ENCODE measurements at regions not wholly inside any gene's neighbourhood (a gene's known extent, or its start where the extent isn't known, plus 50 kb on each side); places are given as distances from the start of the nearest gene placed in this dataset.

DNA sequence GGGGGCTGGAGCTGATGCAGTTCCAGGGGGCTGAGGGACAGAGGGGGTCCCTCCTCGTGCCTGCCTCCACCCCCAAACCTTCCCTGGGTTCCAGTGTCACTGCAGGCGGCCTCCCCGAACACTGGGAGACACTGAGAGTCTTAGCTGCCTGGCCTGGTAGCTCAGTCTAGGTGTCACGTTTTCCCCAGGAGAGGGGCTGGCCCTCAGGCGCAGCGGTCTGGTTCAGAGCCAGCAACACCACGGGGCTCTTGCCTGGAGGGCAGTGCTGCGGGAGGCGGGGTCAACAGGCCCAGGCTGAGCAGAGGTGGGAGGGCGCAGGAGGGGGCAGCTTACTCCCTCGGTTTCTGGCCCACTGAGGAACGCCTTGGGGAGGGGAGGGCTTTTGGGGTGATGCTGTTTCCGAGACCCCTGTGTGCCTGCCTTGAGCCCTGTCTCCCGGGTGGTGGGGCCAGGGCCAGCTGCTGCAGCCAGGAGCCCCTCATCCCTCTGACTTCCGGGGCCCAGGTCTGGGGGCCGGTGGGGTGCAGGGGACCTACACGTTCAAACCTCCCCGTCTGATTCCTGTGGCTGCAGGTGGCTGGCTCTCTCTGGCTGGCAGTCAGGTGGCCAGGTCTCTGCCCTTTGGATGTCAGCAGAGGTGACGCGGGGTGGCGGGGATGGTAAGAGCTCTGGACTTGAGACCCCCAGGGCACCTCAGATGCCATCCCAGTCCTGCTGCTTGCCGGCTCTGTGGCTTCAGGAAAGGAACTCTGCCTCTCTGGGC is 89.3 kb upstream of the GSE1 start:
- H3K9me3 ChIP-seq (ENCODE audit: control insufficient read depth, low read length): no peaks in the 10 kb centered on the region
- intact Hi-C loops (cut with DNase I): no loop called here
- no peak overlapping the region for H3K4me3 ChIP-seq (ENCODE audit: low read length)
- ATAC-seq: peak; percentile 73
- WGBS: 48% methylated on average over 22 of the region's 22 CpGs
- H3K4me1 ChIP-seq (ENCODE audit: control insufficient read depth, insufficient read depth, low read length): peaks cover 15% of the 10 kb centered on the region
- DNase-seq: peak; percentile 59 to 86 (median 85)
- no peaks in the 10 kb centered on the region for H3K27me3 ChIP-seq (ENCODE audit: control insufficient read depth, insufficient read depth)
- no peak overlapping the region for H3K27ac ChIP-seq (ENCODE audit: low read length)

DNA sequence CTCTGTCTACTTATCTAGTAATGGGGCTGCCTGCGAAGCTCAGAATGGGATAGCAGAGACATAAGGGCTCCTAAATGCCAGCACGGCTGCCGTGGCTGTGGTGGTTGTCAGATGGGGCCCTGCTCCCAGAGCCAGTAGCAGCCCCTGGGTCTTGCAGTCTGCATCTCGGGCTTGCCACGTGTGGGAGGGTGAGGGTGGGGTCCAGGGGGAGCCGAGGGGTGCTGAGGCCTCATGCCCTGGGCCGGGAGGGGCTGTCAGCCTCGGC is 88.8 kb upstream of the GSE1 start:
- Histone ChIP-seq H3K27ac (ENCODE audit: low read length) (no peak overlapping the region), H3K4me1 (ENCODE audit: control insufficient read depth, insufficient read depth, low read length) (peaks cover 15% of the 10 kb centered on the region), H3K4me3 (ENCODE audit: low read length) (no peak overlapping the region), H3K27me3 (ENCODE audit: control insufficient read depth, insufficient read depth) (no peaks in the 10 kb centered on the region), H3K9me3 (ENCODE audit: control insufficient read depth, low read length) (no peaks in the 10 kb centered on the region)
- WGBS: 64% methylated on average over 8 of the region's 8 CpGs
- no peak for ATAC-seq
- intact Hi-C loops (cut with DNase I): no loop called here
- no peak for DNase-seq

DNA sequence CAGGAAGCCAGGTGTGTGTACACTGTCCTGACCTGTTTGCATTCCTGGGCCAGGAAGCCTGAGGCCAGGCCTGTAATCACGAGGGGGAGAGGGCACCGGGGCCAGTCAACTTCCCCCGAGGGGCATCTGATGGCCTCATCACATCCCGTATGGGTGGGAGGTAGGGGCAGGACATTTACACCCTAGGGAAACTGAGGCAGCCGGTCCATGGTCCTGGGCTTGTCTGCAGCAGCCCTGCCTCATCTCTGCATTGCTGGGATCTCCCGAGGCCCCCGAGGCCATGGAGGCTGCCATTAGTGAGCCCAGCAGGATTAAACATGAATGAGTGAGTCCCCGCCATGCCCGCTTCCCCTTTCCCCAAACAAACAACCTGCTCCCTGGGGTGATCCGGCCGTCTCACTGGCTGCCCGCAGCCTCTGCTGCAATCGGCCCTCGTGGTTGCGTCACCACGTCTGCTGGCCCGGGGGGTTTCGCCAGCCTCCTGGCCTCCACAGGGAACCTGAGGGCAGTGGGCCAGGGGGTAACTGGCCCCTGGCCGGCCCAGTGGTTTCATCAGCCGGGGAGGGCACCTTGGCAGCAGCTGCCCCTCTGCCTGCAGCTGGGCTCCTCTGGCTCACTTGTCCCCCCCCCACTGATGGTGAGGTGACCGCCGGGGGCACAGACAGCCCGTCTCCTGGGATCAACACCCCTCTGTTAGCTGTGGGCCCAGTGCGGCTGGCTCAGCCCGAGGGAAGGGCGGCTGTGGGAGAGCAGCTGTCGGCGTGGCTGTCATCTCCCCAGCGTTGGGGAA is 88.3 kb upstream of the GSE1 start:
- WGBS: 67% methylated on average over 29 of the region's 29 CpGs
- ATAC-seq (no peak), DNase-seq (peak; percentile 74 to 86 (median 80))
- Histone ChIP-seq H3K27ac (ENCODE audit: low read length) (no peak overlapping the region), H3K4me3 (ENCODE audit: low read length) (no peak overlapping the region), H3K4me1 (ENCODE audit: control insufficient read depth, insufficient read depth, low read length) (peaks cover 15% of the 10 kb centered on the region), H3K27me3 (ENCODE audit: control insufficient read depth, insufficient read depth) (no peaks in the 10 kb centered on the region), H3K9me3 (ENCODE audit: control insufficient read depth, low read length) (no peaks in the 10 kb centered on the region)
- intact Hi-C loops (cut with DNase I): no loop called here

DNA sequence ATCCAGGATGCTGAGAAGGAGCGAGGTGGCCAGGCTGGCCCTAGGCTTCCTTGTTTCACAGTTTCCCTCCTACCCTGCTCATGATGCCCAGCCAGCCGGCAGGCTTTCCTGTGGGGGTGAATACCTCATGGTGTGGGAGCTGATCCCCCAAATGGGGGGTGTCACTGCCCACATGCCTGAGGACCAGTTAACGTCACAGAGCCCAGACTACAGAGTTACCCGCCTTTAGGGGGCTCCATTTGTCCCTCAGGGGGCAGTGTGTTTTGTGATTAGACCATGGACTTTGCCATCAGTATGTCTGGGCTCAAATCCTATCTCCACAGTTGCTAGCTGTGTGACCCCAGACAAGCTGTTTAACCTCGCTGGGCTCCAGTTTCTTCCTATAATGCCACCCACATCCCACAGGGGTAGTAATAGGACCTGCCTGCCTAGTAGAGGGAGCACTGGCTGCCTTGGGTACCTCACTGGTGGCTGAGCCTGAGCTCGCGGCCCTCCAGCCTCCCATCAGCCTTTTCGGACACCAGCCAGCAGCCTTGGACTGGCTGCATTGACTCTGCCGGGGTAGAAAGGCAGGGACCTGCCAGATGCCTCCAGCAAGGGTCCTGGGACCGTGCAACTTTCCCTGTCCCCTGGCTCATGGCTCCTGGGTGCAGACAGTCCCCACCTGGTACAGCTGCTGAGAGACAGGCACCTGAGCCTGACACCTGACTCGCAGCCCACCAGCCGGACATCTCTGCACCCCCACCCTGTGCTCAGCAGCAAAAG is 87.5 kb upstream of the GSE1 start:
- peaks cover 15% of the 10 kb centered on the region for H3K4me1 ChIP-seq (ENCODE audit: control insufficient read depth, insufficient read depth, low read length)
- H3K27me3 ChIP-seq (ENCODE audit: control insufficient read depth, insufficient read depth): no peaks in the 10 kb centered on the region
- no peak overlapping the region for H3K27ac ChIP-seq (ENCODE audit: low read length)
- ATAC-seq (no peak), DNase-seq (no peak)
- 82% methylated on average over 12 of the region's 12 CpGs for WGBS
- intact Hi-C loops (cut with DNase I): no loop called here
- H3K9me3 ChIP-seq (ENCODE audit: control insufficient read depth, low read length): no peaks in the 10 kb centered on the region
- no peak overlapping the region for H3K4me3 ChIP-seq (ENCODE audit: low read length)

DNA sequence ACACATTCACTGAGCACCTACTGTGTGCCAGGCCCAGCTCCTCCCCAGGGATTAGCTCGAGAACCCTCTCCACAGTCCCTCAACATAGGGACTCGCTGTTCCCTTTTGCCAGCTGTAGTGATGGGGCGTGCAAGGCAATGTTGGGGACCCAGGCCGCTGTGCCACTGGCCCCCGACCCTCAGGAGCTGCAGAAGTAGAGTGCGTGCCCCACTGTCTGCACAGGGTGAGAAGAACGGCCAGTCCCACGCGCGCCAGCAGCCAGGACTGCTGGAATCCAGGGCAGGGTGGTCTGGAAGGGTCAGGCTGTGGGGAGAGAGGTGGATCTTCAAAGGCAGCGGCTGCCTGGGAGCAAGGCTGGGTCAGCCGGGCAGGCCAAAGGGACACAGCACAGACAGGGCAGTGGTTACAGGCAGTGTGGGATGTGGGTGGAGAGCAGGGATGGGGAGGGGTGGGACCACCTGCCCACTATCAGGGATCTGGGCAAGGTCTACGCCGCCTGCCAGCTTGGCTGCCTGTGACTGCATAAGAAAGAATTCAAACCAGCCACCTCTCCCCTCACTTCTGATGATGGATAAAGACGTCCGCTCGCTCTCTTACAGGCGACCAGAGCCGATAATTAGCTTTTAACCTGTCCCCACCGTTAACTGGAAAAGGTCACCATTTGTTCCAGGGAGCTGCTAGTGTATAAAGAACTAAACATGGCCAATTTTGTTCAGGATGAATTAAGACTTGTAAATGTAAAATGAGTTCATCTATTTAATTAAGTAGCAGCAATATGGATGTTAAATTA is 86.7 kb upstream of the GSE1 start:
- ATAC-seq (no peak), DNase-seq (no peak)
- 90% methylated on average over 20 of the region's 20 CpGs for WGBS
- intact Hi-C loops (cut with DNase I): no loop called here
- no peaks in the 10 kb centered on the region for H3K9me3 ChIP-seq (ENCODE audit: control insufficient read depth, low read length)
- H3K27me3 ChIP-seq (ENCODE audit: control insufficient read depth, insufficient read depth): no peaks in the 10 kb centered on the region
- no peak overlapping the region for H3K27ac ChIP-seq (ENCODE audit: low read length)
- H3K4me3 ChIP-seq (ENCODE audit: low read length): no peak overlapping the region
- peaks cover 18% of the 10 kb centered on the region for H3K4me1 ChIP-seq (ENCODE audit: control insufficient read depth, insufficient read depth, low read length)

DNA sequence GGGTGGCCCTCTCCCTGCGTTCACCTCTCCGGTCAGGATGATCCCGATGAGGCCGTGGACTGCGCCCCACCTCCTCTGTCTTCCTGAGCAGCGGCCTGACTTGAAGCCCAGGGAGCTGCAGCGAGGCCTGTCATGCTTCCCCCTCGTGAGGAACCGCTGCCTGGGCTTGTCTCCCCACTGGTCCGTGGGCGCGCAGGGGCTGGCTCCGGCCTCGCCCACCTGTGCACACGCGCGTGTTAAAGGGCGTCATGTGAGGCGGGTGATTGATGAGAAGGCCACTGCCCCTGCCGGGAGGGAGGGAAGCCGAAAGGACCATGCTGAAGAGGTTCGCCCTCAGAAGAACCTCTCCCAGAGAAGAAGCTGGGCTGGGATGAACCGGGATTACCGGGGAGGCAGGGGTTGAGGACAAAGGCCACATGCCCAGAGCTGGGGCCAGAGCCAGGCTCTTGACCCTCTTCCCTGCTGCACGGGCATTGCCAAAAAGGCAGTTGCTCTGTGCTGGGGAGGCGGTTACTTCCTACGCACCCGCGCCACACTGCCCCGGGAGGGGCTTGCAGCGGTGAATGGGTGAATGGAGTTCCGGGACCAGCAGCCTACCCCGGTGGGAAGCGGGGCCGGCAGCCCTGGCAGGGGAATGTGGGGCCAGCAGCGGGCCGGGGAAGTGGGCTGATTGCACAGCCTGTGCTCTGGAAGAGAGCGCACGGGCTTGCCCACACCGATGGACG is 85.9 kb upstream of the GSE1 start:
- Histone ChIP-seq H3K4me3 (ENCODE audit: low read length) (no peak overlapping the region), H3K9me3 (ENCODE audit: control insufficient read depth, low read length) (no peaks in the 10 kb centered on the region), H3K27me3 (ENCODE audit: control insufficient read depth, insufficient read depth) (no peaks in the 10 kb centered on the region), H3K27ac (ENCODE audit: low read length) (no peak overlapping the region), H3K4me1 (ENCODE audit: control insufficient read depth, insufficient read depth, low read length) (peaks cover 18% of the 10 kb centered on the region)
- intact Hi-C loops (cut with DNase I): no loop called here
- DNase-seq (peak in 1 of 3 donors; percentile 11), ATAC-seq (no peak)
- WGBS: 85% methylated on average over 41 of the region's 41 CpGs

DNA sequence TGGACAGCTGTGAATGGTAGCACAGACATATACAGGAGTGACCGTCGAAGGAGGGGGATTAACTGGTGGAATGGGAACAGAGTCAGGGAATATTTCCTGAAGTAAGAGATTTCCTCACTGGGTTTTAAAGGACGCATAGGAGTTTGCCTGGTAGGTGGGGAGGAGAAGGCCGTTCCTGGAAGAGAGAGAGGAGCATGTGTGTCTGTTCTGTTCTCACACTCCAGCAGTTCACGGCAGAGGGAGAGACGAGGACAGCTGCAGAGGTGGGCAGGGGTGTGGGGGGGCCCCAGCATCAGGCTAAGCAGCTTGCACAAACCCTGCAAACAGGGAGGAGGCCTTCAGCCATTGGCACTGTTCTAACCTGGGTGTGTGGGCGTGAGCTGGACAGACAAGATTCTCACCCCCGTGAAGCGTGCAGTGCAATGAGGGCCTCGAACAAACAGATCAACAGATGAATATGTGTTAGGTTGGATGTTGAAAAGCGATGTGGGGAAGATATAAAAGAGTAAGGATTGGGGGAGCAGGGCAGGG is 85.3 kb upstream of the GSE1 start:
- no peak for DNase-seq
- ATAC-seq: no peak
- Histone ChIP-seq H3K4me3 (ENCODE audit: low read length) (no peak overlapping the region), H3K27me3 (ENCODE audit: control insufficient read depth, insufficient read depth) (no peaks in the 10 kb centered on the region), H3K4me1 (ENCODE audit: control insufficient read depth, insufficient read depth, low read length) (peaks cover 17% of the 10 kb centered on the region), H3K27ac (ENCODE audit: low read length) (no peak overlapping the region), H3K9me3 (ENCODE audit: control insufficient read depth, low read length) (no peaks in the 10 kb centered on the region)
- WGBS: 92% methylated on average over 11 of the region's 11 CpGs
- intact Hi-C loops (cut with DNase I): no loop called here

DNA sequence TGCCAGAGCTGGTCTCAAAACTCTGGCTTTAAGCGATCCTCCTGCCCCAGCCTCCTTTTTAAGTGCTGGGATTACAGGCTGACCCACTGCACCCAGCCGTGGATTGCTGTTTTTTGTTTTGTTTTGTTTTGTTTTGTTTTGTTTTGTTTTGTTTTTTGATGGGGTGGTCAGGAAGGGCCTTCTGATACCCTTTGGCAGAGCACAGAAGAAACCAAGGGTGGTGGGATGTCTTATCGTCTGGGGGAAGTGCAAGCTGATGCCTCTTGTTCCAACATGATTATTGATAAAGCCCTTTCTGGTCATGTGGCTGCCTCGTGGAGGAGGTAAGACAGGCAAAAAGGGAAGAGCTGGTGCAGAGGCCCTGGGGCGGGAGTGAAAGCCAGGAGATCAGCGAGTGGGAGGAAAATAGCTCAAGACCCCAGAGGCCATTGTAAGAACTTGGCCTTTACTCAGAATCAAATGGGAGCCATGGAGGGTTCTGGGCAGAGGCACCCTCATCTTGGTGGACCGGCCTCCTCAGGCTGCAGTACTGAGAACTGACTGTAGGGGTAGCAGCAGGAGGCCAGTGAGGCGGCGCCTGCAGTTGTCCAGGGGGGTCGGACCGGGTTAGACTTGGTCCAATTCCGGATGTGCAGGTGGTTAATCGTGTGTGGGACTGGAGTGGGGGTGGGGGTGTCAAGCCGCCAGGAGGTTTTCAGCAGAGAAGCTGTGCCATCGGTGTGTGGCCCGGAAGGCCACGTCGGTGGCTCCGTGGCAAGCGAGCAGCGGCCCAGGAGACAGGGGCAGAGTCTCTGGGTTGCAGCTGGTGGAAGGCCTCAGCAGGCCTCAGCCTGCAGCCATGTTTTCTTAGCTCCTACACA is 84.4 kb upstream of the GSE1 start:
- no peak for DNase-seq
- intact Hi-C loops (cut with DNase I): no loop called here
- WGBS: 82% methylated on average over 21 of the region's 21 CpGs
- H3K4me1 ChIP-seq (ENCODE audit: control insufficient read depth, insufficient read depth, low read length): peaks cover 9% of the 10 kb centered on the region
- no peaks in the 10 kb centered on the region for H3K27me3 ChIP-seq (ENCODE audit: control insufficient read depth, insufficient read depth)
- peak overlapping the region; percentile 7 for H3K27ac ChIP-seq (ENCODE audit: low read length)
- H3K9me3 ChIP-seq (ENCODE audit: control insufficient read depth, low read length): no peaks in the 10 kb centered on the region
- no peak overlapping the region for H3K4me3 ChIP-seq (ENCODE audit: low read length)
- no peak for ATAC-seq

DNA sequence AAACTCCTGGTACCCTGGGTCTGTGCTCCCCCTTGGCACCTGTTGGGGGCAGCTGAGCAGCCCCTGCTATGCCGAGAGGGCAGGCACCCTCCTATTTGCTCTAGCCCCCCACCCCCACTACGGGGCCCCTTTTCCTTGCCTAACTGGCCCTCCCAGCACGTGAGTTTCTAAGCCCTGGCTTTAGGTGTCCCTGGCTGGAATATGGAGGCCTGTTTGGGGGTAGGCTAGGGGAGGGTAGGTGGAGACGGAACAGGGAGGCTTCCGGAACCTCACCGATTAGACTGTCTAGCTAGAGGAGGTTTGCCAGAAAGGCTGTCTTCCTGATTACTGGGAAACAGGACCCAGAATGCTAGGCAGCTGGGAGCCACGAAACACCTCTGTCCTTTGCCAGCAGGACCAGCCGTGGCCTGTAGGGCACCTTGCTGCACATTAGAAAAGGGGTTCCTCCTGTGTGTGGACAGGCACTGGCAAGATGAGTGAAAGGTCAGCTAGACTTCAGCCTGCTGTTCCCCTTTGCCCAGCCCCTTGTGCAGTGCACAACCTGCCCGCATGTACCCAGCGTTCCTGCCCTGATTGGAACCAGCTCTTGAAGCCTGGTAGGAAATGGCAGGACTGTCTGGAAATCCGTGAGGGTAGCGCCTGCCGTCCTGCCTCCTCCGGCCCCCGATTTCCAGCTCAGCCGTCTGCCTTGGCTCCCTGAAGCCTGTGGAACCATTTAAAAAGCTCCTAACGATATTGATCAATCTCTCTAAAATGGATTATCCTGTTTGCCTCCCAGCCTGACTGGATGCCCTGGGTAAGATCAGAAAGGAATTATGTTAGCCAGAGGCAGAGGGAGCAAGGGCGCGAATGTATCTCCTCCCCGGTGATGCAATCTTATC is 83.4 kb upstream of the GSE1 start:
- H3K4me3 ChIP-seq (ENCODE audit: low read length): no peak overlapping the region
- no peak for DNase-seq
- whole genome bisulfite sequencing: 74% methylated on average over 20 of the region's 20 CpGs
- H3K9me3 ChIP-seq (ENCODE audit: control insufficient read depth, low read length): no peaks in the 10 kb centered on the region
- H3K27me3 ChIP-seq (ENCODE audit: control insufficient read depth, insufficient read depth): no peaks in the 10 kb centered on the region
- peak; percentile 9 to 13 for ATAC-seq
- peak overlapping the region; percentile 30 for H3K27ac ChIP-seq (ENCODE audit: low read length)
- peaks cover 2% of the 10 kb centered on the region for H3K4me1 ChIP-seq (ENCODE audit: control insufficient read depth, insufficient read depth, low read length)
- intact Hi-C loops (cut with DNase I): no loop called here
